Endothelial cell of umbilical vein (primary cell): ENCODE measurements at regions not wholly inside any gene's neighbourhood (a gene's known extent, or its start where the extent isn't known, plus 50 kb on each side); places are given as distances from the start of the nearest gene placed in this dataset.

Source experiments
- BruUV-seq: library from RNA; stranded (reverse); fragments of 400-500 nt; replicated peaks from 2 replicates; lab custom pipeline; 2021; lab: Mats Ljungman, UMichigan
- CTCF ChIA-PET: fragments of 300-600, 350-600 bp; sonication (Branson Sonifier 250); formaldehyde crosslinking; loops from one replicate; lab custom pipeline; 2021; ENCODE audit warnings: antibody characterized with exemption, inconsistent platforms; lab: Charles Lee
- POLR2A ChIA-PET: fragments of 300-600, 350-600 bp; sonication (Branson Sonifier 250); formaldehyde crosslinking; loops from one replicate; lab custom pipeline; 2021; ENCODE audit warnings: antibody characterized with exemption, inconsistent platforms; lab: Charles Lee
- DNase-seq: peaks from one replicate; pipeline ENCODE4 v3.0.0-alpha.2; 2011; ENCODE audit warnings: low read depth, low spot score
- FAIRE-seq: peaks from 2 replicates; lab custom pipeline; 2011; peaks lifted over from hg19 to GRCh38; lab: Jason Lieb, UNC
- H2AFZ ChIP-seq: 2 replicates; pipeline ENCODE4 v1.6.0; 2012; ENCODE audit warnings: low read depth, low read length, control low read depth, inconsistent platforms
- H3K27ac ChIP-seq: 2 replicates; pipeline ENCODE4 v1.5.1; 2011; ENCODE audit warnings: low read depth, mild to moderate bottlenecking, control low read depth, low read length, moderate library complexity; ENCODE audit not compliant: insufficient read depth
- H3K27me3 ChIP-seq, 2 experiments: 2 replicates each; pipeline versions ENCODE4 v1.6.0 to v1.6.1; 2011; ENCODE audit warnings: low read length in 2 of 2, mixed read lengths in 1 of 2; ENCODE audit not compliant: control insufficient read depth in 2 of 2, insufficient read depth in 2 of 2
- H3K36me3 ChIP-seq, 2 experiments: 2 replicates in 1 of 2; 3 replicates in 1 of 2; pipeline ENCODE4 v1.5.1; 2011; ENCODE audit warnings: low read length in 2 of 2, mild to moderate bottlenecking in 1 of 2, moderate library complexity in 1 of 2; ENCODE audit not compliant: control insufficient read depth in 2 of 2, insufficient read depth in 2 of 2; ENCODE audit errors: extremely low read depth in 1 of 2
- H3K4me1 ChIP-seq: 3 replicates; pipeline ENCODE4 v1.5.1; 2011; ENCODE audit warnings: mild to moderate bottlenecking, low read length; ENCODE audit not compliant: control insufficient read depth, insufficient read depth; ENCODE audit errors: extremely low read depth
- H3K4me2 ChIP-seq: 2 replicates; pipeline ENCODE4 v1.6.1; 2011; ENCODE audit warnings: low read length, control low read depth, mixed read lengths; ENCODE audit not compliant: insufficient read depth
- H3K4me3 ChIP-seq, 3 experiments: fragments of 200-600 bp in 1 of 3; sonication (generic), shearing (Covaris generic) in 1 of 3; replicated peaks in 1 of 3; 2 replicates each; pipeline ENCODE4 v1.5.1; 2011 to 2016; ENCODE audit warnings: control low read depth in 3 of 3, low read length in 3 of 3, mild to moderate bottlenecking in 2 of 3, inconsistent platforms in 1 of 3, low read depth in 1 of 3, moderate library complexity in 1 of 3; ENCODE audit not compliant: insufficient read depth in 1 of 3
- H3K79me2 ChIP-seq: 2 replicates; pipeline ENCODE4 v1.6.0; 2012; ENCODE audit warnings: low read length, inconsistent platforms; ENCODE audit not compliant: control insufficient read depth, insufficient read depth
- H3K9ac ChIP-seq: replicated peaks from 2 replicates; pipeline ENCODE3; 2011; ENCODE audit warnings: low read length, control low read depth; ENCODE audit not compliant: insufficient read depth; ENCODE audit errors: extremely low read depth
- H3K9me1 ChIP-seq: replicated peaks from 3 replicates; pipeline ENCODE4 v1.6.0; 2011; ENCODE audit warnings: mild to moderate bottlenecking, low read length; ENCODE audit not compliant: control insufficient read depth, insufficient read depth; ENCODE audit errors: extremely low read depth
- H3K9me3 ChIP-seq: replicated peaks from 2 replicates; pipeline ENCODE4 v1.5.1; 2012; ENCODE audit warnings: low read length, inconsistent platforms; ENCODE audit not compliant: control insufficient read depth, insufficient read depth
- H4K20me1 ChIP-seq: replicated peaks from 2 replicates; pipeline ENCODE3; 2011; ENCODE audit warnings: mild to moderate bottlenecking, low read length; ENCODE audit not compliant: control insufficient read depth, insufficient read depth; ENCODE audit errors: extremely low read depth
- EZH2 ChIP-seq: IDR thresholded peaks from 2 replicates; pipeline ENCODE4 v1.6.1; 2012; ENCODE audit warnings: borderline replicate concordance, low read depth, mild to moderate bottlenecking, moderate library complexity, low read length, inconsistent platforms; ENCODE audit not compliant: severe bottlenecking
- JUN ChIP-seq: IDR thresholded peaks from 2 replicates; pipeline ENCODE4 v1.6.1; 2011; ENCODE audit warnings: borderline replicate concordance, low read depth; ENCODE audit not compliant: insufficient read length, insufficient read depth
- POLR2AphosphoS5 ChIP-seq: IDR thresholded peaks from 2 replicates; pipeline ENCODE4 v1.6.1; 2012; ENCODE audit warnings: low read depth, mild to moderate bottlenecking, control low read depth, low read length, moderate library complexity; ENCODE audit not compliant: insufficient read depth
- dilution Hi-C: fragments of 300-500 bp; cut with MboI; formaldehyde crosslinking; loops from one replicate; pipeline ENCODE4 v1.15.0; 2019; ENCODE audit warnings: low sequenced_read_pairs; ENCODE audit not compliant: extremely low pct_ligation_motif_present
- intact Hi-C: fragments of 100-400 bp; cut with micrococcal nuclease; formaldehyde crosslinking; loops from one replicate; pipeline ENCODE4 v1.10.0; 2022
- TF ChIP-seq, protein P1 (sequence below): IDR thresholded peaks from 2 replicates; pipeline ENCODE4 v1.6.1; 2011; ENCODE audit not compliant: insufficient read depth, insufficient read length
- TF ChIP-seq, protein P2 (sequence below), 2 donors: IDR thresholded peaks; 1 replicate in 1 of 2; 2 replicates in 1 of 2; pipeline ENCODE4 v1.5.1; 2011; ENCODE audit warnings: low read length in 2 of 2, mild to moderate bottlenecking in 2 of 2, moderate library complexity in 2 of 2, control low read depth in 1 of 2, inconsistent platforms in 1 of 2, low read depth in 1 of 2; ENCODE audit not compliant: insufficient read depth in 1 of 2; ENCODE audit errors: extremely low read depth in 1 of 2

DNA sequence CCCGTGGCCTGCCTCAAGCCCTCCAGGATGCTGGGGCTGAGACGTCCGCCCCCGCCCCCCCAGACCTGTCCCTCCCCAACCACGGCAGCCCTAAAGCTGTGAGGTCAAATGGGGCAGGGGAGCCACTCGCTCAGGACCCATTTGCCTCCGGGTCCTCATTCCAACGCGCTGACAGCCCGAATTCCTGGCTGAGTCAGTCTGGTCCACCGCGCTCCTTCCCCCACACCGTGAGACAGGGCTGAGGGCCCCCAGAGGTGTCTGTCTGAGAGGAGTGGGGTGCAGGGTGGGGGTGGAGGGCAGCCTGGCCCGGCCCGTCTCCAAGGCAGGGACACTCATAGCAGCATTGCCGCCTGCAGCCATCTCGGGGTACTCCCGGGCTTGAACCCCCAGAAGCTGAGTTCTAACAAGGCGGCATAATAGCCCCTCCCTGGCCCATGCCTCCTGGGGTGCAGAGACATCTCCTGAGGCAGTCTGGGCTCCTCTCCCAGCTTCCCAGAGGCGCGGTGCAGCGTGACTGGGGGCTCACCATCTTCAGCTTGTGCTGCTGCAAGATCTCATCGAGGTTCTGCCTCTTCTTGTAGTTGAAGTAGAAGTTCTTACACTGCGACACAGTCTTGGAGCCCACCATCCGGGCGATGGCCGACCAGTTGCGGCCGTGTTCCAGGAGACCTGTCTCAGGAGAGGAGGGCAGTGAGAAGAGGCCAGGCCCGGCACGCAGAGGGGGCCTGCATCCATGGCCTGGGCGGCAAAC, 90.5 kb downstream of the RFLNA start:
- dilution Hi-C loops = no loop called here
- Histone ChIP-seq H3K27me3 (no peaks in the 10 kb centered on the region), H3K36me3 (peaks cover 4 to 11% of the 10 kb centered on the region in 2 experiments), H3K4me3 (no peak overlapping the region), H3K79me2 (peaks cover 78% of the 10 kb centered on the region), H3K9ac (peak overlapping the region; percentile 44), H3K9me1 (no peaks in the 10 kb centered on the region), H3K27ac (peak overlapping the region; percentile 74), H4K20me1 (no peaks in the 10 kb centered on the region), H3K9me3 (no peaks in the 10 kb centered on the region), H3K4me2 (peak overlapping the region; percentile 44), H3K4me1 (peaks cover 77% of the 10 kb centered on the region), H2AFZ (no peak overlapping the region)
- intact Hi-C loops = loop anchor here (5.0 kb wide), 1 partner anchor 362 kb away; no protein-coding TSS in a partner anchor
- POLR2A ChIA-PET = interaction anchor here (0.6 kb wide), 1 partner anchor 327 kb away, joined by 3 read pairs; no protein-coding TSS in a partner anchor
- DNase-seq (no peak), FAIRE-seq (peak; percentile 37)
- BruUV-seq = no TSS peak
- CTCF ChIA-PET = interaction anchor here (8.3 kb wide), 1 partner anchor 13 kb away, joined by 60 read pairs; no protein-coding TSS in a partner anchor
- TF ChIP-seq, protein P1, sequence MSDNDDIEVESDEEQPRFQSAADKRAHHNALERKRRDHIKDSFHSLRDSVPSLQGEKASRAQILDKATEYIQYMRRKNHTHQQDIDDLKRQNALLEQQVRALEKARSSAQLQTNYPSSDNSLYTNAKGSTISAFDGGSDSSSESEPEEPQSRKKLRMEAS = no peak
- TF ChIP-seq JUN (no peak), EZH2 (no peak), POLR2AphosphoS5 (peak; percentile 49)
- TF ChIP-seq, protein P2, sequence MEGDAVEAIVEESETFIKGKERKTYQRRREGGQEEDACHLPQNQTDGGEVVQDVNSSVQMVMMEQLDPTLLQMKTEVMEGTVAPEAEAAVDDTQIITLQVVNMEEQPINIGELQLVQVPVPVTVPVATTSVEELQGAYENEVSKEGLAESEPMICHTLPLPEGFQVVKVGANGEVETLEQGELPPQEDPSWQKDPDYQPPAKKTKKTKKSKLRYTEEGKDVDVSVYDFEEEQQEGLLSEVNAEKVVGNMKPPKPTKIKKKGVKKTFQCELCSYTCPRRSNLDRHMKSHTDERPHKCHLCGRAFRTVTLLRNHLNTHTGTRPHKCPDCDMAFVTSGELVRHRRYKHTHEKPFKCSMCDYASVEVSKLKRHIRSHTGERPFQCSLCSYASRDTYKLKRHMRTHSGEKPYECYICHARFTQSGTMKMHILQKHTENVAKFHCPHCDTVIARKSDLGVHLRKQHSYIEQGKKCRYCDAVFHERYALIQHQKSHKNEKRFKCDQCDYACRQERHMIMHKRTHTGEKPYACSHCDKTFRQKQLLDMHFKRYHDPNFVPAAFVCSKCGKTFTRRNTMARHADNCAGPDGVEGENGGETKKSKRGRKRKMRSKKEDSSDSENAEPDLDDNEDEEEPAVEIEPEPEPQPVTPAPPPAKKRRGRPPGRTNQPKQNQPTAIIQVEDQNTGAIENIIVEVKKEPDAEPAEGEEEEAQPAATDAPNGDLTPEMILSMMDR (IDR thresholded peaks at IDR 0.05; ENCODE audit: extremely low read depth in 1 of 2, insufficient read depth in 1 of 2, low read depth in 1 of 2, low read length in 2 of 2) = no peak
